ENCODE measurements at regions not wholly inside any gene's neighbourhood (a gene's known extent, or its start where the extent isn't known, plus 50 kb on each side); places are given as distances from the start of the nearest gene placed in this dataset.
A peak's percentile ranks its signal among the peaks of the same experiment; 100 is the strongest.

GRCh38 chr3:35987386-35987785 is 348.1 kb downstream of the ARPP21 start:
- Histone ChIP-seq H2AFZ (ENCODE audit: low read length) (no peak overlapping the region), H3F3A (ENCODE audit: low read depth) (no peaks in the 10 kb centered on the region)

DNA sequence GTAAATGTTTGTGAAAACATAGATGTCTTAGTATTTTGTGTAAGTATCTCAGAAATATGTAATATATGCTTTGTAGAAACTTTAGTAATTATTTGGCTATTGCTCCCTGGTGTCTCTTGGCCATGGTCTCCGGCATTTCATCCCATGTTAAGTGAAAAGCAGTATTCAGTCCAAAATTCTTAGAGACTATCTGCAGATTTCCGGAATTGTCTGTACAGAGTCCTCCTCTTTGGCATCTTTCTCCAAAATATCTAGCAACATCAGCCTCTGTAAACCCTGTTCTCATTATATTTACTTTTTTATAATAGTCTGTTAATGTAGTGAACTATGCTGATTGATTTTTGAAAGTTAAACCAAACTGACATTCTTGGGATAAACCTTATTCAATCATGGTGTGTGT is 352.7 kb downstream of the ARPP21 start:
- no peak overlapping the region for H3K9ac ChIP-seq (ENCODE audit: low read depth, low read length, poor library complexity, severe bottlenecking)
- no peaks in the 10 kb centered on the region for H3K27me3 ChIP-seq (ENCODE audit: insufficient read depth, low read length, poor library complexity, severe bottlenecking)
- no peak overlapping the region for H2AFZ ChIP-seq (ENCODE audit: low read length)
- H3K9me2 ChIP-seq (replicated peaks; ENCODE audit: low read depth, low read length) = no peaks in the 10 kb centered on the region
- H3K4me3 ChIP-seq (ENCODE audit: low read length, poor library complexity, severe bottlenecking) = no peak overlapping the region
- H3K4me1 ChIP-seq (ENCODE audit: insufficient read depth, low read length, poor library complexity, severe bottlenecking) = peaks cover 19% of the 10 kb centered on the region
- TF ChIP-seq EZH2phosphoT487 (IDR thresholded peaks at IDR 0.05; ENCODE audit: borderline replicate concordance) = no peak
- TF ChIP-seq, protein P1, sequence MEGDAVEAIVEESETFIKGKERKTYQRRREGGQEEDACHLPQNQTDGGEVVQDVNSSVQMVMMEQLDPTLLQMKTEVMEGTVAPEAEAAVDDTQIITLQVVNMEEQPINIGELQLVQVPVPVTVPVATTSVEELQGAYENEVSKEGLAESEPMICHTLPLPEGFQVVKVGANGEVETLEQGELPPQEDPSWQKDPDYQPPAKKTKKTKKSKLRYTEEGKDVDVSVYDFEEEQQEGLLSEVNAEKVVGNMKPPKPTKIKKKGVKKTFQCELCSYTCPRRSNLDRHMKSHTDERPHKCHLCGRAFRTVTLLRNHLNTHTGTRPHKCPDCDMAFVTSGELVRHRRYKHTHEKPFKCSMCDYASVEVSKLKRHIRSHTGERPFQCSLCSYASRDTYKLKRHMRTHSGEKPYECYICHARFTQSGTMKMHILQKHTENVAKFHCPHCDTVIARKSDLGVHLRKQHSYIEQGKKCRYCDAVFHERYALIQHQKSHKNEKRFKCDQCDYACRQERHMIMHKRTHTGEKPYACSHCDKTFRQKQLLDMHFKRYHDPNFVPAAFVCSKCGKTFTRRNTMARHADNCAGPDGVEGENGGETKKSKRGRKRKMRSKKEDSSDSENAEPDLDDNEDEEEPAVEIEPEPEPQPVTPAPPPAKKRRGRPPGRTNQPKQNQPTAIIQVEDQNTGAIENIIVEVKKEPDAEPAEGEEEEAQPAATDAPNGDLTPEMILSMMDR (conservative IDR thresholded peaks at IDR 0.05; ENCODE audit: low read length) = no peak
- no peaks in the 10 kb centered on the region for H3K36me3 ChIP-seq (ENCODE audit: insufficient read depth, low read length)
- 0 out of 2 replicates have a peak, but pooled peaks cover 5% of the 10 kb centered on the region for H3K9me3 ChIP-seq (ENCODE audit: insufficient read depth, low read depth, low read length)
- no peaks in the 10 kb centered on the region for H3K79me2 ChIP-seq (ENCODE audit: insufficient read depth, low read length)
- H3F3A ChIP-seq (ENCODE audit: low read depth) = no peaks in the 10 kb centered on the region
- no peak overlapping the region for H3K4me2 ChIP-seq (ENCODE audit: low read depth, low read length, poor library complexity, severe bottlenecking)
- no peaks in the 10 kb centered on the region for H4K20me1 ChIP-seq (ENCODE audit: insufficient read depth, low read length, poor library complexity, severe bottlenecking)

More at GRCh38 chr3:35987386-35987785, 348.1 kb downstream of the ARPP21 start:
- no peaks in the 10 kb centered on the region for H3K36me3 ChIP-seq (ENCODE audit: insufficient read depth, low read length)
- TF ChIP-seq, protein P1 (conservative IDR thresholded peaks at IDR 0.05; ENCODE audit: low read length) = no peak
- no peak for TF ChIP-seq EZH2phosphoT487 (IDR thresholded peaks at IDR 0.05; ENCODE audit: borderline replicate concordance)
- no peaks in the 10 kb centered on the region for H3K79me2 ChIP-seq (ENCODE audit: insufficient read depth, low read length)
- H3K9me2 ChIP-seq (replicated peaks; ENCODE audit: low read depth, low read length) = no peaks in the 10 kb centered on the region
- no peak overlapping the region for H3K4me2 ChIP-seq (ENCODE audit: low read depth, low read length, poor library complexity, severe bottlenecking)
- H4K20me1 ChIP-seq (ENCODE audit: insufficient read depth, low read length, poor library complexity, severe bottlenecking) = no peaks in the 10 kb centered on the region
- H3K9me3 ChIP-seq (ENCODE audit: insufficient read depth, low read depth, low read length) = no peaks in the 10 kb centered on the region
- H3K9ac ChIP-seq (ENCODE audit: low read depth, low read length, poor library complexity, severe bottlenecking) = no peak overlapping the region
- H3K4me1 ChIP-seq (ENCODE audit: insufficient read depth, low read length, poor library complexity, severe bottlenecking) = no peaks in the 10 kb centered on the region
- no peaks in the 10 kb centered on the region for H3K27me3 ChIP-seq (ENCODE audit: insufficient read depth, low read length, poor library complexity, severe bottlenecking)
- H3K4me3 ChIP-seq (ENCODE audit: low read length, poor library complexity, severe bottlenecking) = no peak overlapping the region

- no peak for TF ChIP-seq EZH2phosphoT487 (IDR thresholded peaks at IDR 0.05; ENCODE audit: borderline replicate concordance)
- TF ChIP-seq, protein P1 (conservative IDR thresholded peaks at IDR 0.05; ENCODE audit: low read length) = no peak
- Histone ChIP-seq H3K9me2 (replicated peaks; ENCODE audit: low read depth, low read length) (no peaks in the 10 kb centered on the region), H3K27me3 (ENCODE audit: insufficient read depth, low read length, poor library complexity, severe bottlenecking) (no peaks in the 10 kb centered on the region), H3K9ac (ENCODE audit: low read depth, low read length, poor library complexity, severe bottlenecking) (peak overlapping the region; percentile 39), H3K79me2 (ENCODE audit: insufficient read depth, low read length) (no peaks in the 10 kb centered on the region), H3K4me2 (ENCODE audit: low read depth, low read length, poor library complexity, severe bottlenecking) (peak overlapping the region; percentile 51), H3K9me3 (ENCODE audit: insufficient read depth, low read depth, low read length) (peaks cover 10% of the 10 kb centered on the region; the same call in 1 of the 2 replicates), H3F3A (ENCODE audit: low read depth) (no peaks in the 10 kb centered on the region), H4K20me1 (ENCODE audit: insufficient read depth, low read length, poor library complexity, severe bottlenecking) (no peaks in the 10 kb centered on the region), H2AFZ (ENCODE audit: low read length) (no peak overlapping the region), H3K4me3 (ENCODE audit: low read length, poor library complexity, severe bottlenecking) (peak overlapping the region; percentile 21), H3K36me3 (ENCODE audit: insufficient read depth, low read length) (no peaks in the 10 kb centered on the region), H3K4me1 (ENCODE audit: insufficient read depth, low read length, poor library complexity, severe bottlenecking) (peaks cover 22% of the 10 kb centered on the region)
Observed at GRCh38 chr3:36011791-36012190, 368.5 kb upstream of the STAC start.
